ENCODE measurements at regions not wholly inside any gene's neighbourhood (a gene's known extent, or its start where the extent isn't known, plus 50 kb on each side); places are given as distances from the start of the nearest gene placed in this dataset.

DNA sequence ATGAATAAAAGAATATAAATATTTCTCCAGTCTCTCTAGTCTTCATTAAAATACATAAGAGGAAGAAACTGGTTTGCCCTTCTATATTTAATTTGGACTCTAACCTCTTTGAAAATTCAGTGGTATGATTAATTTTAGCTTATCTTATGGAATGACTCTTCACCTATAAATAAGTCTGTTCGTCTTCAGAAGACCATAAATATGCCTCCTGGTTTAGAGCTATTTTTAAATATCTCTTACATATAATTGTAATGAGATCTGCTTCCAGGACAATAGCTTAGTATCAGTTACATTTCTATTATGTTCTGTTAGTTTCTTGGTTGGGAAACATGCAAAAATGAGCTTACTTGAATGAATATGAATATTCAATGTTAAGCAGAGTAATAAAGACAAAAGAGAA, 257.5 kb upstream of the HMGA2 start:
- H3K4me3 ChIP-seq (ENCODE audit: low read length) = no peak overlapping the region
- TF ChIP-seq ZNF274 (IDR thresholded peaks at IDR 0.05; ENCODE audit: low read depth, low read length) = no peak

DNA sequence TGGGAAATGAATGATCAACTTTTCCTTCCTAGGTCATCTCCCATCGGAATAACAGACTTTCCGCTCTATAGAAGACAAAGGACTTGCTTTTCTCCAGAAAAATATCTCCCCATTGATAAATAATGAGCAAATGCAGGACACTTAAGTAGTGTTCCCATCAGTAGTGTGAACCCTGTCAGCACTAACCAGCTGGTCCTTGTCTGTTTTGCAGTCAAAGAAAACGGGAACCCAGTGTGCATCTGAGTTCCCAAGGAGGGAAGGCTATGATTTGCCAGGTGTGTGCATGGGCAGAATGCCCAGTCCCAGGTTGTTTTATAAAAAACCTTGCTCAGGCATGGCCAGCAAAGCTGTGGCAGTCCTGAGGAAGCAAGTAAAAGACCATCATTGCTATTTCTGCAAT, 256.5 kb upstream of the HMGA2 start:
- TF ChIP-seq ZNF274 (IDR thresholded peaks at IDR 0.05; ENCODE audit: low read depth, low read length) = no peak
- H3K4me3 ChIP-seq (ENCODE audit: low read length) = no peak overlapping the region

DNA sequence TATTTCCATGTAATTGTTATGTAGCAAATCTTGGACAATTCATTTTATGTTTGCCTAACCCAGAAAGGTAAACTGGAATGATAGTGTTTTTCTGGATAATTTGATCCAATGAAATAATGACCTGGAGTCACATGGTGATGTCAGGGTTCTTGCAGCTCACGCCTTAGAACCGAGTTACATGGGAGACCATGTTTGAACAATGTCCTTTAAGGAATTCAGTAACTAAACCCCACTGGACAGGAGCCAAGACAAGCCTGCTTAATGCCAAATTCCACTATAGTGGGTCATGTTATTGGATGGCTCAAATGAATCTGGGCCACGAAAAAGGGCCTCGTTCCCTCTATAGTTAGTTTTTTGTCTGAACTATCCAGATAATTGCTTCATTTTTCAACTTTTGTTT, 255.8 kb upstream of the HMGA2 start:
- no peak overlapping the region for H3K4me3 ChIP-seq (ENCODE audit: low read length)
- TF ChIP-seq ZNF274 (IDR thresholded peaks at IDR 0.05; ENCODE audit: low read depth, low read length) = no peak

DNA sequence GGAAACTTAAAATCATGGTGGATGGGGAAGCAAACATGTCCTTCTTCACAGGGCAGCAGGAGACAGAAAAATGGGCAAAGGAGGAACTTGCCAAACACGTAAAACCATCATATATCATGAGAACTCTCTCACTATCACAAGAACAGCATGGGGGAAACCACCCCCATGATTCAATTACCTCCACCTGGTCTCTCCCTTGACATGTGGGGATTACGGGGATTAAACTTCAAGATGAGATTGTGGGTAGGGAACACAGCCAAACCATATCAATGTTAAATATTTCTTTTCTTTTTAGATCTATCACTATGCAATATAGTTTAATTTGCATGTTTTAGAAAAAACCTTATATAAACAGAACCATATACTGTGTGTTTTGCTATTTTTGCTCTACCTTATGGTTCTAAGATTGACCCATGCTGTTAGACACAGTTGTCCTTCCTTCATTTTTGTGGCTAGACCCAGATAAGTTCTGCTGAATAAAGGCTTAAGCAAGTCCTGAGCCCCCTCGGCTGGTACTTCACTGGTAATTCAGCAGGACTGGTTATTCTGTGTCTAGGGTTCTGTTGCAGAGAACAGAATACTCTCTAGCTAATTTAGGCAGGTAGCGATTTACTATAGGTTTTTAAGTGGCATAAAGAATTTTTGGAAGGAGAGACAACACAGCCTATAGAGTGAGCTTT, 253.7 kb upstream of the HMGA2 start:
- no peak overlapping the region for H3K4me3 ChIP-seq (ENCODE audit: low read length)
- TF ChIP-seq ZNF274 (IDR thresholded peaks at IDR 0.05; ENCODE audit: low read depth, low read length) = no peak

DNA sequence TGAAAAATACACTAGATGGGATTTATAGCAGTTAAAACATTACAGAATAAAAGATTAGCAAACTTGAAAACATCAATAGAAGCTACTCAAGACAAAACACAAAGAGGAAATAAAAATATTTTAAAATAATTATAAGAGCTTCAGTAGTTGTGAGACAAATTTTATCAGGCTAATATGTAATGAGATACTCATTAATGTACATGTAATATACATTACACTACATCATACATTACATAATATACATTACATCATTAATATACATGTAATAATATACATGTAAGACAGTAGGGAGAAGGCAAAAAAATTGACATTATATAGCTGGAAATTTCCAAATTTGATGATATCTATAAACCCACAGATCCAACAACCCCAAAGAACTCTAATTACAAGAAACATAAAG, 249.4 kb upstream of the HMGA2 start:
- no peak for TF ChIP-seq ZNF274 (IDR thresholded peaks at IDR 0.05; ENCODE audit: low read depth, low read length)
- no peak overlapping the region for H3K4me3 ChIP-seq (ENCODE audit: low read length)

DNA sequence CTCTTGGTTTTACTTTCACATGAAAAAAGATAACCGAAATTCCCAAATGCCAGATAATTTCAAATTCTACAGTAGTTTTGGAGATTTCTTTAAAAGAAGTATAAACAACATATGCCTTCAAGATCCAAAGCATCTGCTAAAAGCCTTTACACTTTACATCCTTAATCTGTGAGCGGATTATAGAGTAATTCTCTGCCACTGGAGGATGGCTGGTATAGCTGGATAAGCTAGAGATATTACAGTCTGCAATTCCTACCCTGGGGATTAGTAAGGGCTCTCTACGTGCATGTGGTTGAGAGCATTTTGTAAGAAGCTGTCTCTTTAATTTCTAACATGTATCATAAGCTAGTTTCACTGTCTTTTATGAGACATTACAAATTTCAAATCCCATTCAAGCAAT, 240.3 kb upstream of the HMGA2 start:
- no peak for TF ChIP-seq ZNF274 (IDR thresholded peaks at IDR 0.05; ENCODE audit: low read depth, low read length)
- no peak overlapping the region for H3K4me3 ChIP-seq (ENCODE audit: low read length)

DNA sequence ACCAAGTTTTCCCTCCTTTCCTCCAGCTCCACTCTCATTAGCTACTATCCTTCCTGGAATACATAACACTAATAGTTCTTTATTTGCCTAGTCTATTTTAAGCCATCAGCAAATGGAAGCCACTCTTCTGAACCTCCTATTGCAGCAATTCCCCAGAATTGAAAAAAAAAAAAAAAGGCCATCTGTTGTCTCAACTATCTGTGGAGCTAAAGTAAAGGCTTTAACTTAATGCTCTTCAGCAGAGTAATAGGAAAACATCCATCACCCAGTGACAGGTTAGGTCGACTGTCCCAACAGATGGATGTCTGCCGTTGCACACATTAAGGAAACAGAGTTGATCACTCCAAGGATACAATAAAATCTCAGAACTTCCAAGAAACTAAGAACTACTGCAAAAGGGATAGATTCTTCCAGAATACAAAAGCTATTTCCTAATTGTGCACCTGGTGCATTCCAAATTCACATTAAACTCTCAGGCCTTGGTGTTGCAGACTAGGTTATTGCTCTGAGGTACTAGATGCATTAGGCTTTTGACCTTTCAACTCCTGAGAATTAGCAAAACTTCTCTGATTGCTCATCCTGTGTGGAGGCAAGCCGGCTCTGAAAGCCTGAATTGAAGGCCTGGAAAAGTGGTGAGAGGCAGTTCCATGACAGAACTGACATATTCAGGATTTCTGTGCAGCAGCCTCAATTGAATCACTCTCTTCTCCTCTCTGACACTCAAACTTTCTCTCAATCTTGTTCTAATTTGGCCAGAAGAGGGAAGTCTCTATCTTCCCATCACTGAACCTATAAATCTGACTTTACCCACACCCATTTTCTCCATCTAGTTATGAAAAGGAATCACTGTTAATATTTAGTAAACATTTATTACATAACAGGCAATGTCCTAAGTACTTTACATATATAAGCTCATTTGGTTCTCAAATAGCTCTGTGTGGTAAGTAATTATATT, 238.4 kb upstream of the HMGA2 start:
- no peak for TF ChIP-seq ZNF274 (IDR thresholded peaks at IDR 0.05; ENCODE audit: low read depth, low read length)

DNA sequence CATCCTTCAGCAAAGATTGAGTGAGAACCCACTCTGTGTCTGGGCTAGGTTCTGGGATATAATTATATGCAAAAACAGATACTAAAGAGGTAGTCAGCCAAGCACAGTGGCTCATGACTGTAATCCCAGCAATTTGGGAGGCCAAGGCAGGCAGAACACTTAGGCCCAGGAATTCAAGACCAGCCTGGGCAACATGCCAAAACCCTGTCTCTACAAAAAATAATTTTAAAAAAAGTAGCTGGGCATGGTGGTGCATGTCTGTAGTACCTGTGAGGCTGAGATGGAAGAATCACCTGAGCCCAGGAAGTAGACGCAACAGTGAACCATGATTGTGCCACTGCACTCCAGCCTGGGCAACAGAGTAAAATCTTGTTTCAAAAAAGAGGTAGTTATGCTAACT, 237.5 kb upstream of the HMGA2 start:
- no peak for TF ChIP-seq ZNF274 (IDR thresholded peaks at IDR 0.05; ENCODE audit: low read depth, low read length)
- no peak overlapping the region for H3K4me3 ChIP-seq (ENCODE audit: low read length)

More for the DNA sequence above, 238.4 kb upstream of the HMGA2 start:
- no peak overlapping the region for H3K4me3 ChIP-seq (ENCODE audit: low read length)

DNA sequence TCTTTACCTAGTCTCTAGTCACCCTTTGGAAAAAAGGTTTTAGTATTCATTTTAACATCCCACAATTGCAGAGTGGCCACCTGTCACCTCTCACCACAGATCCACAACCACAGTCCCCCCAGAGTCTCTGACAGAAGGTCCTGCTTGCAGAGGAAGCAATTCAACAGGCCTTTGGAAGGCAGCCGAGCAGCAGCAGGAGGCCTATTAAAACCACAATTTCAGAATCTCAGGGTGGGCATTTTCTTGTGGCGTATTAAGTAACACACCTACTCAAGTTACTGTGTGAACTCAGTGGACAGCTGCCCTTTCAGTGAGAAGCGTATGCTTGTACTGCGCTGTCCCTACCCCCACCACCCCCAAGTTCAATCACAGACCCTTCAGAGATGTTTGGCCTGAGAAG, 234.0 kb upstream of the HMGA2 start:
- H3K4me3 ChIP-seq (ENCODE audit: low read length) = no peak overlapping the region
- TF ChIP-seq ZNF274 (IDR thresholded peaks at IDR 0.05; ENCODE audit: low read depth, low read length) = no peak

DNA sequence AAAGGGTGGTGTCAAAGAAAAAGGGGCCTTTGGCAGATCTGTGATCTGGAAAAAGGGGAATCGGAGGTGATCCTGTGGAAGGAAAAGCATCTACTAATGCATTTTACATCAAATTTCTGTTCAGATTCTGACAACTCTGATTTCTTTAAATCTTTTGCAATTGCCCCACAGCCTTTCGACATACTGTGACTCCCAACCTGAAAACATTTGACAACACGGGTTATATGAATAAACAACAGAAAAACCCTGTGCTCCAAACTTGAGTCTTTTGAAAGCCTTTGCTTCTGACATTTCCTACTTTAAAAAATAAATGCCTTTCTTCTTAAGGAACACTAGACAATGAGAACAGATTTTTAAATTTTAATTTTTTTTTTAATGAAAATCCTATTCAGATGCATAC, 231.9 kb upstream of the HMGA2 start:
- H3K4me3 ChIP-seq (ENCODE audit: low read length) = no peak overlapping the region
- no peak for TF ChIP-seq ZNF274 (IDR thresholded peaks at IDR 0.05; ENCODE audit: low read depth, low read length)

DNA sequence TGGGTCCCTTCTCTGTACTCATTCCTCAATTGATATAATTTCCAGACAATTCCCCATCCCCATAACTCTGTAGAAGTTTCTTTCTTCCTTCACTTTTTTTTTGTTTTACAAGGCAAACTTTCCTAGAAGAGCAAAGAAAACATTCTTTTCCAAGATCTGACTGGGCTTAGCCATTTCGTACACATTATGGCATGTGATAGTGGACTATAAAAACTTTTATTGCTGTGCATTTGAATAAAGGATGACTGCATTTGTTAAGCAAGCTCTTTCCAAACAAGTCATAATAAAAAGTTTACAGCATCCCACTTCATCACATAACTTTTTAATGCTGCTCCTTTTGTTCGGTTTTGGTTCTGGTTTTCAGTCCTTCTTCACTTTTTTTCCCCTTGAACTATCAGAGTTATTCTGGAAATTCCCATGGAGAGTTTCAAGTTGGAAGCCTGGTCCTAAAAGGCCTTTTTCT, 231.0 kb upstream of the HMGA2 start:
- no peak overlapping the region for H3K4me3 ChIP-seq (ENCODE audit: low read length)
- TF ChIP-seq ZNF274 (IDR thresholded peaks at IDR 0.05; ENCODE audit: low read depth, low read length) = no peak

DNA sequence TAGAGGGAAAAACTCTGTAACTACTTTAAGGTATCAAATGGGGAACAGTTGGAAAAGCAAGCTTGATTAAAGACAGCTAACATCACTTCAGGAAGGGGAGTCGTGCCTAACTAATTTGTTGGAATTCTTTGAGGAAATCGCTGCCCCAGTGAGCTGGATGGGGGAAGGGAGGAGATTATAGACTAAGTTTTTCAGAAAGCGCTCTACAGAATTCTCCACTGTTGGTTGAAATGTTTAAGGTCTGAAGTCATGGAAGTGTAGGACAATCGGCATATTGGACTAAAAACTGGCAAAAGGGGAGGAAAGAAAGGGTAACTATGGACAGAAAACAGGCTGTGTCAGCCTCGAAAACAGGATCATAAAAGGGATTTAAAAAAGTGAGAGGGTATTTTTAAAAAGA, 229.9 kb upstream of the HMGA2 start:
- H3K4me3 ChIP-seq (ENCODE audit: low read length) = no peak overlapping the region
- TF ChIP-seq ZNF274 (IDR thresholded peaks at IDR 0.05; ENCODE audit: low read depth, low read length) = no peak

DNA sequence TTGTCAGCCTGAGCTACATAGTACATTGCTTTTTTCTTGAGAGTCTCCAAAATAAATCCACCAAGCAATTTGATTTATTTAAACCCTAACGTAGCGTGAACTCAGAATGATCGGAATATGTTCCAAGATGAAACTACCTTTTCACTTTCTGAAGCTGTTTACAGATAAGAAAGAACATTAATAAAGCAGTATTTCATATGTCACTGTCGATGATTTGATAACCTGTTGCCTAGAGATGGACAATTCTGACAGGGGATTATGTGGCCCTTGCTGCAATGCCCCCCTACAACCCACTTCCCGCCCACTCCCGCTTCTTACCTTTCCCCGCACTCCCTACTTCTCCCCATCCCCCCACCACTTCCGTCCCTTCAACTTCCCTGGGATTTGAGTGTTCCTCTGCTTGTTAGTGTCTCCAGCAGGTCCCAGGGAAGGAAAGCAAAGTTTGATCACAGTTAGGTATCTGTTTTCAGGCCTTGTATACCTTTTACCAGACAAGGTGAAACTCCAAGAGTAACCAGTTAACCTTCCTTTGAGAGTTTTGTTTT, 229.2 kb upstream of the HMGA2 start:
- TF ChIP-seq ZNF274 (IDR thresholded peaks at IDR 0.05; ENCODE audit: low read depth, low read length) = no peak
- no peak overlapping the region for H3K4me3 ChIP-seq (ENCODE audit: low read length)

DNA sequence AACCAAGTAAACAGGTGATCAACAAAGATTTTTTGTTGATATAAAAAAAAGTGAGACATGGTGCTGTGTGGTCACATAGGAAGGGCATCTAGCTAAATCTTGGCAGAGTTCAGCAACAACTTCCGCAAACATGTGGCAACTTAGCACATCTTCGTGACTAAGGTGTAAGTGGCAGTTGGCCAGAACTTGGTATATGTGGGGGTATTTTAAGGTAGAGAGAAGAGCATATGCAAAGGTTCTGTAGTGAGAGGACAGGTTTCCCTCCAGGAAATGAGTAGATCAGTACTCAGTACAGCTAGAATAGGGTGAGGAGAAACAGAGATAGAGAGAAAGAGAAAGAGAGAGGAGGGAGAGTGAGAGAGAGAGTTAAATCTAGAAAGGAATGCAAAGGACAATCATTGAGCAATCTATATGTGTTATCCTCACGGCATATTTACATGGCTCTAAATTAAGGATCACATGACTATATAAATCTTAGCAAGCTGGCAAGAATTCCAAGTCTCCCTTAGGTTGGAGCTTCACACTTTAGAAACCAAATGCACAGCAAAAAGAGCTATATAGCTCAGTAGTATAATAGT, 227.7 kb upstream of the HMGA2 start:
- no peak overlapping the region for H3K4me3 ChIP-seq (ENCODE audit: low read length)
- TF ChIP-seq ZNF274 (IDR thresholded peaks at IDR 0.05; ENCODE audit: low read depth, low read length) = no peak

All from GM08714 (cell line).